ENCODE measurements at regions not wholly inside any gene's neighbourhood (a gene's known extent, or its start where the extent isn't known, plus 50 kb on each side); places are given as distances from the start of the nearest gene placed in this dataset.

GRCh38 chr3:72601983-72602750, 246.1 kb downstream of the SHQ1 start:
- H3K4me1 Mint-ChIP-seq (ENCODE audit: low read depth): no peaks in the 10 kb centered on the region
- H3K36me3 Mint-ChIP-seq (ENCODE audit: low read depth): no peaks in the 10 kb centered on the region
- H3K4me3 Mint-ChIP-seq: no peak overlapping the region
- DNase-seq (ENCODE audit: low spot score): no peak
- H3K27ac Mint-ChIP-seq: no peak overlapping the region
- H3K27me3 Mint-ChIP-seq (ENCODE audit: low read depth): no peaks in the 10 kb centered on the region
- H3K9me3 Mint-ChIP-seq: no peaks in the 10 kb centered on the region

GRCh38 chr3:72601060-72601459, 247.2 kb downstream of the SHQ1 start:
- H3K4me1 Mint-ChIP-seq (ENCODE audit: low read depth): no peaks in the 10 kb centered on the region
- DNase-seq (ENCODE audit: low spot score): no peak
- H3K27ac Mint-ChIP-seq: no peak overlapping the region
- no peak overlapping the region for H3K4me3 Mint-ChIP-seq
- no peaks in the 10 kb centered on the region for H3K27me3 Mint-ChIP-seq (ENCODE audit: low read depth)
- H3K36me3 Mint-ChIP-seq (ENCODE audit: low read depth): no peaks in the 10 kb centered on the region
- H3K9me3 Mint-ChIP-seq: no peaks in the 10 kb centered on the region

GRCh38 chr3:72597756-72598195, 250.5 kb downstream of the SHQ1 start:
- Mint-ChIP-seq H3K4me1 (ENCODE audit: low read depth) (peaks cover 3% of the 10 kb centered on the region), H3K27me3 (ENCODE audit: low read depth) (no peaks in the 10 kb centered on the region), H3K27ac (no peak overlapping the region), H3K36me3 (ENCODE audit: low read depth) (no peaks in the 10 kb centered on the region), H3K4me3 (no peak overlapping the region), H3K9me3 (no peaks in the 10 kb centered on the region)
- DNase-seq (ENCODE audit: low spot score): no peak

GRCh38 chr3:72597043-72597442, 251.2 kb downstream of the SHQ1 start:
- Mint-ChIP-seq H3K27me3 (ENCODE audit: low read depth) (no peaks in the 10 kb centered on the region), H3K36me3 (ENCODE audit: low read depth) (no peaks in the 10 kb centered on the region), H3K4me1 (ENCODE audit: low read depth) (peaks cover 3% of the 10 kb centered on the region), H3K4me3 (no peak overlapping the region), H3K9me3 (no peaks in the 10 kb centered on the region), H3K27ac (no peak overlapping the region)
- DNase-seq (ENCODE audit: low spot score): no peak

- H3K27me3 Mint-ChIP-seq (ENCODE audit: low read depth): no peaks in the 10 kb centered on the region
- peaks cover 3% of the 10 kb centered on the region for H3K4me1 Mint-ChIP-seq (ENCODE audit: low read depth)
- H3K36me3 Mint-ChIP-seq (ENCODE audit: low read depth): no peaks in the 10 kb centered on the region
- no peak overlapping the region for H3K27ac Mint-ChIP-seq
- H3K4me3 Mint-ChIP-seq: no peak overlapping the region
- DNase-seq (ENCODE audit: low spot score): no peak
- no peaks in the 10 kb centered on the region for H3K9me3 Mint-ChIP-seq
Measured at GRCh38 chr3:72595927-72596610, 252.2 kb downstream of the SHQ1 start.

GRCh38 chr3:72595376-72595775, 252.9 kb downstream of the SHQ1 start:
- H3K4me1 Mint-ChIP-seq (ENCODE audit: low read depth): peaks cover 3% of the 10 kb centered on the region
- H3K9me3 Mint-ChIP-seq: no peaks in the 10 kb centered on the region
- H3K27ac Mint-ChIP-seq: no peak overlapping the region
- DNase-seq (ENCODE audit: low spot score): no peak
- H3K4me3 Mint-ChIP-seq: no peak overlapping the region
- H3K36me3 Mint-ChIP-seq (ENCODE audit: low read depth): no peaks in the 10 kb centered on the region
- H3K27me3 Mint-ChIP-seq (ENCODE audit: low read depth): no peaks in the 10 kb centered on the region

- H3K27me3 Mint-ChIP-seq (ENCODE audit: low read depth): no peaks in the 10 kb centered on the region
- no peak overlapping the region for H3K4me3 Mint-ChIP-seq
- no peaks in the 10 kb centered on the region for H3K36me3 Mint-ChIP-seq (ENCODE audit: low read depth)
- H3K27ac Mint-ChIP-seq: no peak overlapping the region
- H3K4me1 Mint-ChIP-seq (ENCODE audit: low read depth): peaks cover 3% of the 10 kb centered on the region
- DNase-seq (ENCODE audit: low spot score): no peak
- H3K9me3 Mint-ChIP-seq: no peaks in the 10 kb centered on the region
Measured at GRCh38 chr3:72594615-72595215, 253.5 kb downstream of the SHQ1 start.

GRCh38 chr3:72593881-72594397, 254.3 kb downstream of the SHQ1 start:
- H3K27ac Mint-ChIP-seq: no peak overlapping the region
- H3K4me1 Mint-ChIP-seq (ENCODE audit: low read depth): peaks cover 3% of the 10 kb centered on the region
- H3K27me3 Mint-ChIP-seq (ENCODE audit: low read depth): no peaks in the 10 kb centered on the region
- H3K4me3 Mint-ChIP-seq: no peak overlapping the region
- H3K36me3 Mint-ChIP-seq (ENCODE audit: low read depth): no peaks in the 10 kb centered on the region
- H3K9me3 Mint-ChIP-seq: no peaks in the 10 kb centered on the region
- DNase-seq (ENCODE audit: low spot score): no peak

GRCh38 chr3:72591522-72592421, 256.5 kb downstream of the SHQ1 start:
- Mint-ChIP-seq H3K4me3 (no peak overlapping the region), H3K4me1 (ENCODE audit: low read depth) (peaks cover 3% of the 10 kb centered on the region), H3K27ac (no peak overlapping the region), H3K36me3 (ENCODE audit: low read depth) (no peaks in the 10 kb centered on the region), H3K9me3 (no peaks in the 10 kb centered on the region), H3K27me3 (ENCODE audit: low read depth) (no peaks in the 10 kb centered on the region)
- no peak for DNase-seq (ENCODE audit: low spot score)

- H3K27me3 Mint-ChIP-seq (ENCODE audit: low read depth): no peaks in the 10 kb centered on the region
- no peak overlapping the region for H3K27ac Mint-ChIP-seq
- H3K9me3 Mint-ChIP-seq: no peaks in the 10 kb centered on the region
- peaks cover 3% of the 10 kb centered on the region for H3K4me1 Mint-ChIP-seq (ENCODE audit: low read depth)
- DNase-seq (ENCODE audit: low spot score): no peak
- no peak overlapping the region for H3K4me3 Mint-ChIP-seq
- no peaks in the 10 kb centered on the region for H3K36me3 Mint-ChIP-seq (ENCODE audit: low read depth)
Measured at GRCh38 chr3:72590732-72591221, 257.5 kb downstream of the SHQ1 start.

GRCh38 chr3:72587282-72587681, 261.0 kb downstream of the SHQ1 start:
- Mint-ChIP-seq H3K4me3 (no peak overlapping the region), H3K27ac (no peak overlapping the region), H3K4me1 (ENCODE audit: low read depth) (no peaks in the 10 kb centered on the region), H3K9me3 (no peaks in the 10 kb centered on the region), H3K27me3 (ENCODE audit: low read depth) (no peaks in the 10 kb centered on the region), H3K36me3 (ENCODE audit: low read depth) (no peaks in the 10 kb centered on the region)
- DNase-seq (ENCODE audit: low spot score): no peak

GRCh38 chr3:72586694-72587093, 261.6 kb downstream of the SHQ1 start:
- no peaks in the 10 kb centered on the region for H3K36me3 Mint-ChIP-seq (ENCODE audit: low read depth)
- H3K9me3 Mint-ChIP-seq: no peaks in the 10 kb centered on the region
- H3K27me3 Mint-ChIP-seq (ENCODE audit: low read depth): no peaks in the 10 kb centered on the region

GRCh38 chr3:72585966-72586365, 262.3 kb downstream of the SHQ1 start:
- H3K9me3 Mint-ChIP-seq: no peaks in the 10 kb centered on the region
- H3K4me1 Mint-ChIP-seq (ENCODE audit: low read depth): no peaks in the 10 kb centered on the region
- DNase-seq (ENCODE audit: low spot score): no peak
- no peak overlapping the region for H3K27ac Mint-ChIP-seq
- no peaks in the 10 kb centered on the region for H3K36me3 Mint-ChIP-seq (ENCODE audit: low read depth)
- no peak overlapping the region for H3K4me3 Mint-ChIP-seq
- no peaks in the 10 kb centered on the region for H3K27me3 Mint-ChIP-seq (ENCODE audit: low read depth)

More at GRCh38 chr3:72586694-72587093, 261.6 kb downstream of the SHQ1 start:
- DNase-seq (ENCODE audit: low spot score): no peak
- H3K27ac Mint-ChIP-seq: no peak overlapping the region
- H3K4me3 Mint-ChIP-seq: no peak overlapping the region
- no peaks in the 10 kb centered on the region for H3K4me1 Mint-ChIP-seq (ENCODE audit: low read depth)
